ENCODE measurements at regions not wholly inside any gene's neighbourhood (a gene's known extent, or its start where the extent isn't known, plus 50 kb on each side); places are given as distances from the start of the nearest gene placed in this dataset.

DNA sequence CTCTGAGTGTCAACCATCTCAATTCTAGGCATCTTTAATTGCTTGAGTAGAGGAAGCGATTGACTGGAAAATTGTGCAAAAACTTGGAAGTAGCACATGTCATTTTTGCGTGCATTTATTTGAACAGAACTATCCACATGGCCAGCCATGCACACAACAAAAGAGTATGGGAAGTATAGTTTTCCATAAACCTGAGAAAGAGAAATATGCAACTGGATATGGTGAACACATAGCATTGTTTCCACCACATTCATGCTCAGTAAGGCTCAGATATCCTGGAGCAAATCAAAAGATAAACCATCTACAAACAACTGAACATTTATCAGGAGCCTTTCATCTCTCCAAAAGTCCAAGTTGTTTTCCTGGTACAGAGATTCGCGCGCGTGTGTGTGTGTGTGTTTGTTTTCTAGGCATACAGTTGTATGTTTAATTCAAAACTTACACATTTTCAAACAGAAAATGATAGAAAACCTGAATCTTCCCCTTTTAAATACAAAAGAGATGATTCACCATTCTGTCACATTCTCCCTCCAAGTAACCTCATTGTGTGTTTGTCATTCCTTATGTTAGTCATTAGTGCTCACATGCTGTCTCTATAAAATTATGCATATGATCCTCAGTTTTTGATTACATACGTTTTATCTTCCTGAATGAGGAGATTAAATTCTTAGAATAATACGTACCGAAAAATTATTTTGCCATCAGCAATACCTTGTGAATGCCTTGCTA, 780.4 kb upstream of the NRXN1 start:
- TF ChIP-seq POLR2A (IDR thresholded peaks at IDR 0.05) = no peak
- TF ChIP-seq, protein P1, sequence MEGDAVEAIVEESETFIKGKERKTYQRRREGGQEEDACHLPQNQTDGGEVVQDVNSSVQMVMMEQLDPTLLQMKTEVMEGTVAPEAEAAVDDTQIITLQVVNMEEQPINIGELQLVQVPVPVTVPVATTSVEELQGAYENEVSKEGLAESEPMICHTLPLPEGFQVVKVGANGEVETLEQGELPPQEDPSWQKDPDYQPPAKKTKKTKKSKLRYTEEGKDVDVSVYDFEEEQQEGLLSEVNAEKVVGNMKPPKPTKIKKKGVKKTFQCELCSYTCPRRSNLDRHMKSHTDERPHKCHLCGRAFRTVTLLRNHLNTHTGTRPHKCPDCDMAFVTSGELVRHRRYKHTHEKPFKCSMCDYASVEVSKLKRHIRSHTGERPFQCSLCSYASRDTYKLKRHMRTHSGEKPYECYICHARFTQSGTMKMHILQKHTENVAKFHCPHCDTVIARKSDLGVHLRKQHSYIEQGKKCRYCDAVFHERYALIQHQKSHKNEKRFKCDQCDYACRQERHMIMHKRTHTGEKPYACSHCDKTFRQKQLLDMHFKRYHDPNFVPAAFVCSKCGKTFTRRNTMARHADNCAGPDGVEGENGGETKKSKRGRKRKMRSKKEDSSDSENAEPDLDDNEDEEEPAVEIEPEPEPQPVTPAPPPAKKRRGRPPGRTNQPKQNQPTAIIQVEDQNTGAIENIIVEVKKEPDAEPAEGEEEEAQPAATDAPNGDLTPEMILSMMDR (IDR thresholded peaks at IDR 0.05 in 4 of 5, conservative IDR thresholded peaks at IDR 0.05 in 1 of 5) = no peak

Measured in gastrocnemius medialis (tissue), 4 donors.